ENCODE measurements at regions not wholly inside any gene's neighbourhood (a gene's known extent, or its start where the extent isn't known, plus 50 kb on each side); places are given as distances from the start of the nearest gene placed in this dataset.

- DNase-seq (peak in 1 of 3 donors; percentile 27), ATAC-seq (no peak)
- H3K4me1 ChIP-seq (ENCODE audit: control insufficient read depth, insufficient read depth, low read length), result peaks cover 3% of the 10 kb centered on the region
- WGBS, result 50% methylated on average over 3 of the region's 3 CpGs
- no peaks in the 10 kb centered on the region for H3K27me3 ChIP-seq (ENCODE audit: control insufficient read depth, insufficient read depth)
- H3K27ac ChIP-seq (ENCODE audit: low read length), result no peak overlapping the region
- H3K9me3 ChIP-seq (ENCODE audit: control insufficient read depth, low read length), result no peaks in the 10 kb centered on the region
- no peak overlapping the region for H3K4me3 ChIP-seq (ENCODE audit: low read length)
- intact Hi-C loops (cut with DNase I), result no loop called here
Measured at GRCh38 chr17:70307430-70308225, 138.3 kb downstream of the KCNJ2 start.

DNA sequence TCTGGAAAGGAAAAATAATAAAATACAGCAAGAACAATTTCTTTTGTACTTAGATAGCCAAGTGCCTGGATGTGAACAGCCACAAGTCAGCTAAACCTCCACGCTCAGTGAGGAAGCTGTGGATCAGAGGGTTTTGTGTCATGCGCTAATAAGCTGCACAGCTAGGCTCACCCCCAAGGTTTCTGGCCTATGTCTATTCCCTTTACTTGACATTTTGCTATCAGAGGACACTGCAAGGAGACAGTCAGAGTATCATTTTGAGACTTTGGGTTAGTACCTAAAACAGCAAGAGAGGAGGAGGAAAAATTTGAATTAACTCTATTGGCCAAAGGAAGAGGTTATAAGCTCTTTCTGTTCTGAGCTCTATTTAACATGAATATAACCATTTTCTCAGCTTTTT lies 139.3 kb downstream of the KCNJ2 start:
- WGBS, result 96% methylated on average over 2 of the region's 2 CpGs
- H3K4me3 ChIP-seq (ENCODE audit: low read length), result no peak overlapping the region
- H3K9me3 ChIP-seq (ENCODE audit: control insufficient read depth, low read length), result no peaks in the 10 kb centered on the region
- no peak overlapping the region for H3K27ac ChIP-seq (ENCODE audit: low read length)
- intact Hi-C loops (cut with DNase I), result no loop called here
- ATAC-seq (no peak), DNase-seq (no peak)
- no peaks in the 10 kb centered on the region for H3K27me3 ChIP-seq (ENCODE audit: control insufficient read depth, insufficient read depth)
- H3K4me1 ChIP-seq (ENCODE audit: control insufficient read depth, insufficient read depth, low read length), result peaks cover 3% of the 10 kb centered on the region

- DNase-seq (peak in 1 of 3 donors; percentile 43), ATAC-seq (peak; percentile 87 to 92)
- H3K27ac ChIP-seq (ENCODE audit: low read length), result no peak overlapping the region
- peaks cover 3% of the 10 kb centered on the region for H3K4me1 ChIP-seq (ENCODE audit: control insufficient read depth, insufficient read depth, low read length)
- H3K4me3 ChIP-seq (ENCODE audit: low read length), result no peak overlapping the region
- H3K27me3 ChIP-seq (ENCODE audit: control insufficient read depth, insufficient read depth), result no peaks in the 10 kb centered on the region
- no peaks in the 10 kb centered on the region for H3K9me3 ChIP-seq (ENCODE audit: control insufficient read depth, low read length)
- intact Hi-C loops (cut with DNase I), result no loop called here
- WGBS, result 39% methylated on average over 4 of the region's 4 CpGs
Measured at GRCh38 chr17:70310221-70310672, 140.9 kb downstream of the KCNJ2 start.

- H3K27ac ChIP-seq (ENCODE audit: low read length), result no peak overlapping the region
- DNase-seq, result no peak
- H3K4me1 ChIP-seq (ENCODE audit: control insufficient read depth, insufficient read depth, low read length), result no peaks in the 10 kb centered on the region
- no peak overlapping the region for H3K4me3 ChIP-seq (ENCODE audit: low read length)
- no peak for ATAC-seq
- 62% methylated on average over 11 of the region's 11 CpGs for WGBS
- no peaks in the 10 kb centered on the region for H3K27me3 ChIP-seq (ENCODE audit: control insufficient read depth, insufficient read depth)
- intact Hi-C loops (cut with DNase I), result no loop called here
- no peaks in the 10 kb centered on the region for H3K9me3 ChIP-seq (ENCODE audit: control insufficient read depth, low read length)
Measured at GRCh38 chr17:70313086-70313852, 143.9 kb downstream of the KCNJ2 start.

GRCh38 chr17:70314096-70314495 lies 144.8 kb downstream of the KCNJ2 start:
- DNase-seq (no peak), ATAC-seq (no peak)
- Histone ChIP-seq H3K27ac (ENCODE audit: low read length) (no peak overlapping the region), H3K4me1 (ENCODE audit: control insufficient read depth, insufficient read depth, low read length) (no peaks in the 10 kb centered on the region), H3K27me3 (ENCODE audit: control insufficient read depth, insufficient read depth) (no peaks in the 10 kb centered on the region), H3K9me3 (ENCODE audit: control insufficient read depth, low read length) (no peaks in the 10 kb centered on the region), H3K4me3 (ENCODE audit: low read length) (no peak overlapping the region)
- intact Hi-C loops (cut with DNase I), result no loop called here
- 84% methylated on average over 2 of the region's 2 CpGs for WGBS

GRCh38 chr17:70314506-70314905 lies 145.2 kb downstream of the KCNJ2 start:
- DNase-seq (no peak), ATAC-seq (no peak)
- H3K27me3 ChIP-seq (ENCODE audit: control insufficient read depth, insufficient read depth), result no peaks in the 10 kb centered on the region
- intact Hi-C loops (cut with DNase I), result no loop called here
- H3K9me3 ChIP-seq (ENCODE audit: control insufficient read depth, low read length), result no peaks in the 10 kb centered on the region
- WGBS, result 71% methylated on average over 6 of the region's 6 CpGs
- no peak overlapping the region for H3K27ac ChIP-seq (ENCODE audit: low read length)
- no peak overlapping the region for H3K4me3 ChIP-seq (ENCODE audit: low read length)
- H3K4me1 ChIP-seq (ENCODE audit: control insufficient read depth, insufficient read depth, low read length), result no peaks in the 10 kb centered on the region

GRCh38 chr17:70317421-70317820 lies 148.1 kb downstream of the KCNJ2 start:
- Histone ChIP-seq H3K27ac (ENCODE audit: low read length) (no peak overlapping the region), H3K4me3 (ENCODE audit: low read length) (no peak overlapping the region), H3K9me3 (ENCODE audit: control insufficient read depth, low read length) (no peaks in the 10 kb centered on the region), H3K27me3 (ENCODE audit: control insufficient read depth, insufficient read depth) (no peaks in the 10 kb centered on the region), H3K4me1 (ENCODE audit: control insufficient read depth, insufficient read depth, low read length) (no peaks in the 10 kb centered on the region)
- WGBS, result 65% methylated on average over 1 of the region's 1 CpG
- ATAC-seq, result no peak
- no peak for DNase-seq
- intact Hi-C loops (cut with DNase I), result no loop called here

GRCh38 chr17:70318051-70318450 lies 148.7 kb downstream of the KCNJ2 start:
- DNase-seq (no peak), ATAC-seq (no peak)
- H3K27ac ChIP-seq (ENCODE audit: low read length), result no peak overlapping the region
- 73% methylated on average over 3 of the region's 3 CpGs for WGBS
- no peaks in the 10 kb centered on the region for H3K27me3 ChIP-seq (ENCODE audit: control insufficient read depth, insufficient read depth)
- intact Hi-C loops (cut with DNase I), result no loop called here
- H3K4me3 ChIP-seq (ENCODE audit: low read length), result no peak overlapping the region
- no peaks in the 10 kb centered on the region for H3K9me3 ChIP-seq (ENCODE audit: control insufficient read depth, low read length)
- no peaks in the 10 kb centered on the region for H3K4me1 ChIP-seq (ENCODE audit: control insufficient read depth, insufficient read depth, low read length)

DNA sequence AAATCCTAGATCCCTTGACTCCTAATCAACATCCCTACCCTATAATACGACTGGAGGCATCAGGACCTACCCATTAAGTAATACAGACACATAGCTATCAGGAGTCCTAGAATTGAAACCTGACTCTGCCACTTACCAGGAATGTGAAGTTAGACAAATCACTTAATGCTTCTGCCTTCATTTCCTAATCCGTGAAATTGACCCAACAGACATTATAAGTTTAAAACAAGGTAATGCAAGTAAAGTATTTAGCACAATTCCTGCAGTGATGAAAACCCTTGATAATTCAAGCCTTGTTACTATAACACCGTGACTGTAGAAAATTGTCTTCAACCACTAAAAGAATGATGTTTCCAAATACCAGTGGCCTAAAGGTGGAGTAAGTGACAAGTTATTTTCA lies 150.2 kb downstream of the KCNJ2 start:
- no peak overlapping the region for H3K27ac ChIP-seq (ENCODE audit: low read length)
- H3K27me3 ChIP-seq (ENCODE audit: control insufficient read depth, insufficient read depth), result no peaks in the 10 kb centered on the region
- 80% methylated on average over 3 of the region's 3 CpGs for WGBS
- no peaks in the 10 kb centered on the region for H3K9me3 ChIP-seq (ENCODE audit: control insufficient read depth, low read length)
- ATAC-seq (no peak), DNase-seq (no peak)
- H3K4me1 ChIP-seq (ENCODE audit: control insufficient read depth, insufficient read depth, low read length), result no peaks in the 10 kb centered on the region
- no peak overlapping the region for H3K4me3 ChIP-seq (ENCODE audit: low read length)
- intact Hi-C loops (cut with DNase I), result no loop called here

- Histone ChIP-seq H3K27me3 (ENCODE audit: control insufficient read depth, insufficient read depth) (no peaks in the 10 kb centered on the region), H3K4me1 (ENCODE audit: control insufficient read depth, insufficient read depth, low read length) (no peaks in the 10 kb centered on the region), H3K9me3 (ENCODE audit: control insufficient read depth, low read length) (no peaks in the 10 kb centered on the region), H3K4me3 (ENCODE audit: low read length) (no peak overlapping the region), H3K27ac (ENCODE audit: low read length) (no peak overlapping the region)
- intact Hi-C loops (cut with DNase I), result no loop called here
- DNase-seq (peak in 2 of 3 donors; percentile 15 to 60), ATAC-seq (peak; percentile 31 to 36)
- WGBS, result 31% methylated on average over 5 of the region's 5 CpGs
Measured at GRCh38 chr17:70320673-70321345, 151.5 kb downstream of the KCNJ2 start.

DNA sequence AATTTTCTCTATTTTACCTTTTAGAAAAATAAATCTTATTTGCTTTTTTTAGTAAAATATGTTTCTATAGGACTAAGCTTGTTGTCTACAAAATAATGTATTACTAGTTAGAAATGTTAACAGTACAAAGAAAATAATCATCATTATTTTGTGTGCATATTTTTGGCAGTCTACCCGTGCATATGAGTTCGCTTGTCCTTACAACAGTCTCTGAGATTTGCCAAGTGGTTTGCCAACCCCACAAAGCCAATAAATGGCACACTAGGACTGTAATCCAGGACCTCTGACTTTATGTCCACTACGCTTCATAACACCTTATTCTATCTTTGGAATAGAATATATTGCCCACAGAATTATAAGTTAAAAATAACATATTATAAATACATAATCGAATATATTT lies 152.0 kb downstream of the KCNJ2 start:
- no peak overlapping the region for H3K4me3 ChIP-seq (ENCODE audit: low read length)
- H3K4me1 ChIP-seq (ENCODE audit: control insufficient read depth, insufficient read depth, low read length), result no peaks in the 10 kb centered on the region
- no peaks in the 10 kb centered on the region for H3K9me3 ChIP-seq (ENCODE audit: control insufficient read depth, low read length)
- 69% methylated on average over 4 of the region's 4 CpGs for WGBS
- no peak overlapping the region for H3K27ac ChIP-seq (ENCODE audit: low read length)
- intact Hi-C loops (cut with DNase I), result no loop called here
- ATAC-seq (no peak), DNase-seq (no peak)
- no peaks in the 10 kb centered on the region for H3K27me3 ChIP-seq (ENCODE audit: control insufficient read depth, insufficient read depth)
